ENCODE measurements at regions not wholly inside any gene's neighbourhood (a gene's known extent, or its start where the extent isn't known, plus 50 kb on each side); places are given as distances from the start of the nearest gene placed in this dataset.

GRCh38 chr18:47434214-47434746 is 182.8 kb upstream of the SKOR2 start:
- DNase-seq (ENCODE audit: low spot score) = no peak
- in situ Hi-C loops (cut with MboI; ENCODE audit: low pct_unique_long_range_greater_than_20kb, low sequenced_read_pairs, unreplicated experiment) = no loop called here
- no peak for TF ChIP-seq CTCF (IDR thresholded peaks at IDR 0.05; ENCODE audit: extremely low read depth, insufficient read depth, missing control alignments)

- TF ChIP-seq CTCF (IDR thresholded peaks at IDR 0.05; ENCODE audit: extremely low read depth, insufficient read depth, missing control alignments) = no peak
- in situ Hi-C loops (cut with MboI; ENCODE audit: low pct_unique_long_range_greater_than_20kb, low sequenced_read_pairs, unreplicated experiment) = no loop called here
- no peak for DNase-seq (ENCODE audit: low spot score)
Measured at GRCh38 chr18:47427923-47428637, 176.6 kb upstream of the SKOR2 start.

- DNase-seq (ENCODE audit: low spot score) = no peak
- in situ Hi-C loops (cut with MboI; ENCODE audit: low pct_unique_long_range_greater_than_20kb, low sequenced_read_pairs, unreplicated experiment) = no loop called here
- no peak for TF ChIP-seq CTCF (IDR thresholded peaks at IDR 0.05; ENCODE audit: extremely low read depth, insufficient read depth, missing control alignments)
Measured at GRCh38 chr18:47427072-47427471, 175.6 kb upstream of the SKOR2 start.

GRCh38 chr18:47425365-47425764 is 173.9 kb upstream of the SKOR2 start:
- no peak for DNase-seq (ENCODE audit: low spot score)
- in situ Hi-C loops (cut with MboI; ENCODE audit: low pct_unique_long_range_greater_than_20kb, low sequenced_read_pairs, unreplicated experiment) = no loop called here
- TF ChIP-seq CTCF (IDR thresholded peaks at IDR 0.05; ENCODE audit: extremely low read depth, insufficient read depth, missing control alignments) = no peak

GRCh38 chr18:47422524-47422923 is 171.1 kb upstream of the SKOR2 start:
- no peak for DNase-seq (ENCODE audit: low spot score)
- in situ Hi-C loops (cut with MboI; ENCODE audit: low pct_unique_long_range_greater_than_20kb, low sequenced_read_pairs, unreplicated experiment) = no loop called here
- no peak for TF ChIP-seq CTCF (IDR thresholded peaks at IDR 0.05; ENCODE audit: extremely low read depth, insufficient read depth, missing control alignments)

GRCh38 chr18:47420130-47420529 is 168.7 kb upstream of the SKOR2 start:
- in situ Hi-C loops (cut with MboI; ENCODE audit: low pct_unique_long_range_greater_than_20kb, low sequenced_read_pairs, unreplicated experiment) = no loop called here
- no peak for TF ChIP-seq CTCF (IDR thresholded peaks at IDR 0.05; ENCODE audit: extremely low read depth, insufficient read depth, missing control alignments)
- DNase-seq (ENCODE audit: low spot score) = peak; percentile 35
